ENCODE measurements at regions not wholly inside any gene's neighbourhood (a gene's known extent, or its start where the extent isn't known, plus 50 kb on each side); places are given as distances from the start of the nearest gene placed in this dataset.

DNA sequence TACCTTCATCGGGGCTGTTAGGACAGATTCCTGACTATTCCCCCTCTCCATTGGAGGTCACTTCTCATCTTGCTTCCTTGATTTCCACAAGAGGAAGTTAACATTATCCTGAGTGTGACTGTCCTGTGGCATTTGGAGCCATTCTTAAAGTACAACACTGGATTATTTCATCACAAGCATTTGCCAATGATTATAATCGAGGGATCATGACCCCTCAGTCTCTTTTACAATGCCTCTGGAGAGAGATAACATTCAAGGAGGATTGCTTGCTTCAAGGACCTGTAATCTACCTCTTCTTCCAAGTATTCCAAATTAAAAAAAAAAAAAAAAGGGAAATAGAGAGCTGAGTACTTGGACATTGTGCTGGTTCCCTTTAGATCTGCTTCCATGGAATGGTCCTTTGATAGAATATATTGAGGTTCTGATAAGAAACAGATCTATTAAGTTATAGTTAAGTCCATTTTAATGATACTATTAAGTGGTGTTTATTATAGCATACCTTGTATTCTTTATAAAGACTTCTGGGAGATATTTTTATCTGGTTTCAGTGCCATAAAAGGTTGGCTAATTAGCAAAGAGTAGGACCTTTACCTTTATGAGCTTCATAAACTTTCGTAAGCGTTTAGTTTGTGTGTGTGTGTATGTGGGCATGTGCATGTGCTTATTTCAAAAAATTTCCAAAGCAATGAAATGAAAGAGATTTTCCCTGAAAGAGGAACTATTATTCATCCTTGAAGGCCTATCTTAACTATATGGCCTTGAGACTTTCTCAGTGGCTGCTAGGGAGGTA lies 469.1 kb downstream of the DHX35 start:
- FAIRE-seq = no peak

GRCh38 chr20:39429726-39430125 lies 467.6 kb downstream of the DHX35 start:
- FAIRE-seq = no peak

GRCh38 chr20:39424962-39425678 lies 463.0 kb downstream of the DHX35 start:
- FAIRE-seq = no peak

GRCh38 chr20:39421571-39422105 lies 459.5 kb downstream of the DHX35 start:
- FAIRE-seq = no peak

DNA sequence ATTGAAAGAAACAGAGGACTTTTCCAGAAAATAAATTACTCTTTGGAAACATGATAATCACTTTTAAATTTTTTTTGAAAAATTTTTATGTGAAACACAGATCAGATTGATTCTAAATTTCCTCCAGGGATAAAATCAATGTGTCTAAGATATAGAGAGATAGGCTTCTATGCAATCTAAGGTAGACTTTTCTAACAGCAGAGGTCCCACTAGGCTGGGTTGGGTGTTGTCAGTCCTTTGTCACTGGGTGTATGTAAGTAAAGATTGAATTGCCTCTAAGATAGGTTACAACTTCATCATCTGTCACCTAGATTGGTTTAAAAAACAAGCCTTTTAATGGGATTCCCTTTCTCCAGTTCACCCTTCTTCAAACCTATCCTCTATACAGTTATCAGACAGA lies 449.9 kb downstream of the DHX35 start:
- no peak for FAIRE-seq

DNA sequence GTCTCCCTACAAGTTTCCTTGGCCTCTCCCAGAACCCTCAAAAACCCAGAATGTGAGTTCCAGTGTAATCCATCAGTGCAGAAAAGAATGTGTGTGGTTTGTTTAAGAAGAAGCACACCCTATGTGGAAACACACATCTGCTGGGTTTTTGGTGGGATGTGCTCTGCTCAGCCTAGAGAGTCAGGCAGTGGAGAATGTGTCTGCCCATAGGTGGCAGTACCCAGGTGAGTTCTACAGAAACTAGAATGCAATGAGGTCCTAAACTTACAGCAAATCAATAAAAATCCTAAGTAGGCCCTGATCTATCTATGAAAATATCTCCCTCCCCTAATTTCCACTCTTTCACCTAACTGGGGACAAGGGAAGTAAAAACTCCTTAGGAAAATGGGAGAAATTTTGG lies 437.3 kb downstream of the DHX35 start:
- no peak for FAIRE-seq

GRCh38 chr20:39398656-39399055 lies 436.5 kb downstream of the DHX35 start:
- no peak for FAIRE-seq

GRCh38 chr20:39397646-39398045 lies 435.5 kb downstream of the DHX35 start:
- FAIRE-seq = no peak

DNA sequence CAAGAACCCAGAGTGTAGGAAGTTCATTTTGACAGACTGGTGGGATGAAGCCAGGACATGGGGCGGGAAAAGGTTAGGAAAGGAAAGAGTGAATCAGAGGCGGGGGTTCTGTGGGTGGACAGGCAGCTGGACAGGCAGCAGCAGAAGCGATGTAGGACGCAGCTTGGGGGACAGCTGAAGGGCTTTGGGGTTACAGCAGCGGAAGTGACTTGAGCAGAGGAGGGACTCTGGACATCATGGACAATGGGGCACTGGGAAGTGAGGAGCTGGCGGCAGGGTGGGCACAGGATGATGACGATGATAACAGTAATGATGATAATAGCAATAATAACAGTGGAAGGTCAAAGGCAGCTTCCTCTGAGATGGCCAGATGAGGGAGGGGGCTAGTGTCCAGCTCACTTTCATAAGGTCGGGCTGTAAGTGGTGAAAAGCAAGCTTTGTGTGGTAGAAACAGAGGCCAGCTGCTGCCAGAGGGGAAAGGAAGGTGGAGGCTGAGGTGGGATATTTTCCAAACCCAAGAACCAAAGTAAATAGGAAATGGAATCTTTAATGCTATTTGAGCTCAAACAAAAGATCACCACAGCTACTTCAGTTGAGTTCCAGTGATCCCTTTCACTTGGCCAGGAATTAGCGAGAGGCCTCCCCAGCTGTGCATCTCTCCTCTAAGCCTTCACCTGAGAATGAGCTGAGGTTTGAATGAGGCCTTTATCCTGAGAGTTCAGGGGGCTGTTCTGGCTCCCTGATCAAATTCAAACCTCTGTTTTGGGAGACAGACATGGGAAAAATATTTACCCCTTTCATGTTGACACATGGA lies 433.5 kb downstream of the DHX35 start:
- FAIRE-seq = no peak

GRCh38 chr20:39394461-39394860 lies 432.3 kb downstream of the DHX35 start:
- FAIRE-seq = no peak

GRCh38 chr20:39390186-39390585 lies 428.0 kb downstream of the DHX35 start:
- FAIRE-seq = no peak

DNA sequence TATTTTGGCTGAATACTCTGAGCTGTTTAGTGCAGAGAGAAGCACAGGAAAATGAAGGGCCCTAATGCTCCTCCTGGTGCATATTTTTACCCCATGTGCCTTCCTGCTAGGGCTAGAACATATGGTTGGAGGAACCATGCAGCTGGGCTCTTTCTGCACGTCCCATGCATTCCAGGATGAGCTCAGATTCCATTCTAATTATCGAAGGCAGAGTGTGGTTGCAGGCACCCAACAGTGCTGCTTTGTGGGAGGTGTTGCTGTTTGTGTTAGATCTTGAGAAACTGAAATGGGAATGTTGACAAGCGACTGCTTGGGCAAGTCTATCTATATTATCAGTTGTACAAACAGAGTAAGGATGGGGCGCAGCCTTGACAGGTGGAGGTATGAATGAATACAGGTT lies 419.5 kb downstream of the DHX35 start:
- FAIRE-seq = no peak

DNA sequence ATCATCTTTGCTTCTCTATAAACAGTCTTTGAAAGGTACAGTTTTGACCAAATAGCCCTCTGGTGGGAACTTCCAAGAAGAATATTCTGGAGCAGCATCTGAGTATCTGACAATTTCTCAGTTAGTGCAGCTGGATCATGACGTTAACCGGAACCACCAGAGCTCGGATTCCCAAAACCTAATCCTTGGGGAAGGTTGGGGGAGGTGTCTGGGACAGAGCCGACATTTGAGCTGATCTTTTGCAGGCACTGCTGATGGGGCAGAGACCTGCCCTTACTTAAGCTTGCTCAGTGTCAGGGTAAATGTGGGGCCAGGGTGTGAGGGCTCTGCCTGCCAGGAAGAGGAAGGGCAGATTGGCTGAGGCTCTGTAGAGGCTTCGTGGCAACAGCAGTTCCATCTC lies 416.6 kb downstream of the DHX35 start:
- no peak for FAIRE-seq

- FAIRE-seq = no peak
Observed at GRCh38 chr20:39376788-39377187, 414.6 kb downstream of the DHX35 start.

DNA sequence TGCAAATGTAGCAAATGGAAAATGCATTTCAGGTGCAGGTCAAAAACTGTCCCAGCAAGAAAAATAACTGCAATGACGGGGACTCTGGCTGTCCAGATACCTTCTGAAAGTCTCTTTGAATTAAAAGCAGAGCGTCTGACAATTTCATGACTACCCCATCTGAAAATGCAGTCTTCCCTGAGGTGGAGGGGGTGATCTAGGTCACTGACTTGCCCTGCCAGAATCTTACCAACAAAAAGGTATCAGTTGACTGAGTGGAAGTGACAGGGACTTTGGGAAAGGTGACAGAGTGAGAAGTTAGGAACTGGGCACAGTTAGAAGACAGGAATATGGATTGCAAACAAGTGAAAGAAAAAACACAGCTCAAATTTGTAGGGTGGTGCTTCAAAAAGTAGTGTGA lies 402.2 kb downstream of the DHX35 start:
- FAIRE-seq = no peak

GRCh38 chr20:39359981-39360620 lies 398.0 kb downstream of the DHX35 start:
- FAIRE-seq = no peak

- no peak for FAIRE-seq
Observed at GRCh38 chr20:39358052-39358451, 395.9 kb downstream of the DHX35 start.

DNA sequence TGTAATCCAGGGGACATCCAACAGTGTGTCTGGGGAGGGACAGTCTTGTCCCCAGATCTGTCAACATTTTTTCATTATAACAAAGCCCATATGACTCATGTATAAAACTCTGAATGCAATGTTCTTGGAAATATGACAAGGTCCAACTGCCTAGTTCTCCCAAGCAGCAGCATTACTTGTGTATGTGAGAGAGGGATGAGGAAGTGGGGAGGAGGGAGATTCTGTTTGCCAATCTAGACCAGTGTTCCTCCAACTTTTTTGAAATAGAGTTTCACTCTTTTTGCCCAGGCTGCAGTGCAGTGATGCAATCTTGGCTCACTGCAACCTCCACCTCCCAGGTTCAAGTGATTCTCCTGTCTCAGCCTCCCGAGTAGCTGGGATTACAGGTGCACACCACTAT lies 394.8 kb downstream of the DHX35 start:
- FAIRE-seq = no peak

DNA sequence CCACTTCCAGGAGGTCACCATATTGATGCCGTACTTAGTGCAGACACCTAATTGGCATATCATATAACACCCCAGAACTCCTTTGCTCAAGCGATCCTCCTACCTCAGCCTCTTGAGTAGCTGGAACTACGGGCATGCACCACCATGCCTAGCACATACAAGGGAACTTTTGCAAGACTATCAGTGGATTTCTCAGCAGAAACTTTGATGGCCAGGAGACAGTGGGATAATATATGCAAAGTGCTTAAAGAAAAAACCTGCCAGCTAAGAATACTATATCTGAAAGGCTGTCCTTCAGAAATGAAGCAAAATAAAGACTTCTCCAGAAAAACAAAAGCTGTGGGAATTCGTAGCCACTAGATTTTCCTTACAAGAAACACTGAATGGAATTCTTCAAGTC lies 387.1 kb downstream of the DHX35 start:
- FAIRE-seq = no peak

- FAIRE-seq = no peak
Observed at GRCh38 chr20:39347626-39348025, 385.5 kb downstream of the DHX35 start.

DNA sequence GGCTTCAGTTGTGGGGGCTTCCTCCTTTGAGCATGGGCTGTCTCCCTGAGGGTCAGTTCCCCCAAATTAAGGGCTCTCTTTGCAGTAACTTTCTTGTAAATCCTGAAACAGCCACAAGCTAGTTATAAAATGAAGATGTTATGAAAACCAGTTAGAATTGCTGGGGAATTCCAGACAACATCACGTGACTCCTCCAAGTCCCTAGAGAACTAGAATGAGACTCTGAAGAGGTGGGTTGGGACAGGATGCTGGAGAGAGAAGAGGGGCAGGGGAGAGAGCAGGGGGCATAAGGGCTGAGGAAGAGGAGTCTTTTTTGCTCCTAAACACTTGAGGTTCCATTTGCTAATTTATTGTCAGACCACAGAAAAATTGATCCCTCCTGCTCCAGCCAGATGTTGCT lies 380.3 kb downstream of the DHX35 start:
- no peak for FAIRE-seq

DNA sequence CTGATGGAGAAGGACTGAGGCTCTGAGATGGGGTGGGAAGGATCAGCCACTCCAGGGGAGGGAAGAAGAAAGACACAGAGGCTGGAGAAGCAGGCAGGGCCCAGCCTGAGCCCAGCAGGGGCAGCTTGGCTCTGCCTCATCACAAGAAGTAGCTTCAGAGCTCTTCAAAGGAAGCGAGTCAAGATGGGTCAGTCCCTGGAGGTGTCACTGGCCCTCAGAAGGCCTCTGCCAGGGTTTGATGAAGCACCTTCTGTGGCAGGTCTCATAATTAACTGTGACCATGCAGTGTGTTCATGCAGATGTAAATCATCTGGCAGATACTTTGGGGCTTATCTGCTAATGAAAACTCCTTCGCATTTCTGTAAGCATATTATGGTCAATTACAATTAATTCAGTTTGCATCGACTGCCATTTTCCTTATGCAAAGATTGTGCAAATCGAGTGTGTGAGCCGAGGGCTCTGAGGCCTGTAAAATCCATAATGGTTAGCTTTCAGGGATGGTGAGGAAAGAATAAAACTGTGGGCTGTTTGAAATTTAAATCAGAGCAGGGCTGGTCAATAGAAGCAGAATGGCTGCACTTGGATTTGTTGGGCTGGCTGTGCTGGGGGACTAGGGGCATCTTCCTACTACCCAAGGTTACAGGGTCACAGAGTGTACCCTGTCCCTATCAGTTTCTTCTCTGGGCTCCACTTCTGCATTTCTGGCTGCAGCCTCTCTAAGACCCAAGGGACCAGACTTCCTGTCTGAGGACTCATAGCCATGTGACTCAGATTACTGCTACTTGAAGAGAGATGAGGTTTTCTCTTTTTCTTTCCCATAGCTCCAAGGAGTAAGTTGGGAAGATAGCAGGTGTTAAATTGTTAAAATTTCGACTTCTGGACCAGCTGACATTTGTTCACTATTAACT lies 376.6 kb downstream of the DHX35 start:
- no peak for FAIRE-seq
